SK-N-SH treated with all-trans-retinoic acid at 6 μM for 48 hours (cell line): ENCODE measurements at regions not wholly inside any gene's neighbourhood (a gene's known extent, or its start where the extent isn't known, plus 50 kb on each side); places are given as distances from the start of the nearest gene placed in this dataset.

Source experiments
- BACH2 ChIP-seq: fragments of 250-450 bp; sonication (Bioruptor Pico); IDR thresholded peaks from 2 replicates; pipeline ENCODE4 v1.9.0; 2021; ENCODE audit warnings: mild to moderate bottlenecking, borderline replicate concordance
- CSRNP3 ChIP-seq: fragments of 250-450 bp; sonication (Bioruptor Pico); IDR thresholded peaks from 2 replicates; pipeline ENCODE4 v1.5.1; 2021; ENCODE audit warnings: mild to moderate bottlenecking, moderate library complexity
- ESRRG ChIP-seq: fragments of 250-450 bp; sonication (Bioruptor Pico); IDR thresholded peaks from 2 replicates; pipeline ENCODE4 v1.6.1; 2021; ENCODE audit warnings: mild to moderate bottlenecking
- ISL1 ChIP-seq: fragments of 250-450 bp; sonication (Bioruptor Pico); IDR thresholded peaks from 2 replicates; pipeline ENCODE4 v2.1.2; 2022; ENCODE audit warnings: mild to moderate bottlenecking, moderate library complexity
- OSR1 ChIP-seq: fragments of 250-450 bp; sonication (Bioruptor Pico); IDR thresholded peaks from 2 replicates; pipeline ENCODE4 v1.8.0; 2022; ENCODE audit warnings: moderate library complexity, mild to moderate bottlenecking, inconsistent platforms
- PATZ1 ChIP-seq: fragments of 250-450 bp; sonication (Bioruptor Pico); IDR thresholded peaks from 2 replicates; pipeline ENCODE4 v1.8.0; 2020; ENCODE audit warnings: mild to moderate bottlenecking, moderate library complexity, borderline replicate concordance
- RARB ChIP-seq: fragments of 250-450 bp; sonication (Bioruptor Pico); IDR thresholded peaks from 2 replicates; pipeline ENCODE4 v1.8.0; 2021; ENCODE audit warnings: mild to moderate bottlenecking, moderate library complexity
- SNAI2 ChIP-seq: fragments of 250-450 bp; sonication (Bioruptor Pico); IDR thresholded peaks from 2 replicates; pipeline ENCODE4 v1.5.0; 2020; ENCODE audit warnings: mild to moderate bottlenecking, moderate library complexity
- TCF4 ChIP-seq: fragments of 250-450 bp; sonication (Bioruptor Pico); IDR thresholded peaks from 2 replicates; pipeline ENCODE4 v1.8.0; 2021; ENCODE audit warnings: mild to moderate bottlenecking, moderate library complexity, borderline replicate concordance
- TOX ChIP-seq: fragments of 250-450 bp; sonication (Bioruptor Pico); IDR thresholded peaks from 2 replicates; pipeline ENCODE4 v1.8.0; 2021; ENCODE audit warnings: mild to moderate bottlenecking, moderate library complexity, borderline replicate concordance
- TSHZ2 ChIP-seq: fragments of 250-450 bp; sonication (Bioruptor Pico); IDR thresholded peaks from 2 replicates; pipeline ENCODE4 v1.5.0; 2020; ENCODE audit warnings: mild to moderate bottlenecking, moderate library complexity
- ZC3H10 ChIP-seq: fragments of 250-450 bp; sonication (Bioruptor Pico); IDR thresholded peaks from 2 replicates; pipeline ENCODE4 v1.5.1; 2021; ENCODE audit warnings: mild to moderate bottlenecking, moderate library complexity
- ZFP3 ChIP-seq: fragments of 250-450 bp; sonication (Bioruptor Pico); IDR thresholded peaks from 2 replicates; pipeline ENCODE4 v1.5.0; 2020; ENCODE audit warnings: mild to moderate bottlenecking, moderate library complexity
- ZNF70 ChIP-seq: fragments of 450-650 bp; formaldehyde crosslinking; IDR thresholded peaks from 2 replicates; pipeline ENCODE4 v1.5.0; 2020; ENCODE audit warnings: mild to moderate bottlenecking, moderate library complexity

GRCh38 chr20:52789716-52790115, 182.4 kb upstream of the TSHZ2 start:
- TF ChIP-seq SNAI2 (CRISPR knock-in tag) (no peak), TSHZ2 (no peak), OSR1 (CRISPR knock-in tag) (no peak), RARB (no peak), PATZ1 (CRISPR knock-in tag) (no peak), ZNF70 (no peak), ZC3H10 (CRISPR knock-in tag) (no peak), ZFP3 (no peak), ISL1 (CRISPR knock-in tag) (no peak), BACH2 (CRISPR knock-in tag) (no peak), TOX (no peak), ESRRG (CRISPR knock-in tag) (no peak), TCF4 (CRISPR knock-in tag) (no peak), CSRNP3 (CRISPR knock-in tag) (no peak)
